HCT116 (cell line): ENCODE measurements at regions not wholly inside any gene's neighbourhood (a gene's known extent, or its start where the extent isn't known, plus 50 kb on each side); places are given as distances from the start of the nearest gene placed in this dataset.

Source experiments
- ATAC-seq: fragments of 200-7000 bp; cut with Tn5 transposase; 2 replicates; pipeline ENCODE4 v1.9.1; 2020; ENCODE audit warnings: mild to moderate bottlenecking, moderate library complexity
- BruUV-seq: library from RNA; stranded (reverse); fragments of 400-500 nt; replicated peaks from 2 replicates; lab custom pipeline; 2021; lab: Mats Ljungman, UMichigan
- CTCF ChIA-PET: fragments of 300-600 bp; sonication (Branson Sonifier 250); formaldehyde crosslinking; loops from one replicate; lab custom pipeline; 2021; ENCODE audit warnings: antibody characterized with exemption; lab: Charles Lee
- POLR2A ChIA-PET: fragments of 300-600, 350-600 bp; sonication (Branson Sonifier 250); formaldehyde crosslinking; loops from one replicate; lab custom pipeline; 2021; ENCODE audit warnings: antibody characterized with exemption; lab: Charles Lee
- RAD21 ChIA-PET, 2 experiments: fragments of 300-600 bp; sonication (Branson Sonifier 250); formaldehyde crosslinking; loops; one replicate each; lab custom pipeline; 2023; ENCODE audit warnings: low total read pairs in 2 of 2; ENCODE audit not compliant: uncharacterized antibody in 2 of 2, unreplicated experiment in 2 of 2, low non-redundant PET in 1 of 2; lab: Charles Lee
- DNase-seq: peaks from one replicate; pipeline ENCODE4 v3.0.0-alpha.2; 2010; ENCODE audit warnings: low read depth, low spot score
- H2AFZ ChIP-seq: fragments of 200-600 bp; shearing (Covaris generic), sonication (generic); 2 replicates; pipeline ENCODE4 v1.6.1; 2017; ENCODE audit warnings: low read depth, mixed run types, mixed read lengths, antibody characterized with exemption, low read length; ENCODE audit not compliant: poor library complexity, severe bottlenecking
- H3K27ac ChIP-seq: 2 replicates; pipeline ENCODE4 v1.5.1; 2012; ENCODE audit warnings: low read depth, low read length
- H3K27me3 ChIP-seq: fragments of 200-600 bp; sonication (generic); 2 replicates; pipeline ENCODE4 v1.6.1; 2016; ENCODE audit warnings: mixed run types, low read length, mixed read lengths; ENCODE audit not compliant: insufficient read depth
- H3K36me3 ChIP-seq, 2 experiments: fragments of 200-500 bp in 1 of 2; fragments of 200-600 bp in 1 of 2; sonication (Bioruptor generic) in 1 of 2; sonication (generic) in 1 of 2; 2 replicates each; pipeline versions ENCODE4 v1.5.1 to v1.6.1; 2014 to 2016; ENCODE audit warnings: low read length in 2 of 2, inconsistent platforms in 1 of 2, mixed read lengths in 1 of 2, mixed run types in 1 of 2; ENCODE audit not compliant: insufficient read depth in 2 of 2, control insufficient read depth in 1 of 2
- H3K4me1 ChIP-seq, 2 experiments: fragments of 200-600 bp in 1 of 2; sonication (generic) in 1 of 2; 2 replicates each; pipeline versions ENCODE4 v1.5.1 to v1.6.1; 2012 to 2017; ENCODE audit warnings: low read length in 2 of 2, inconsistent platforms in 1 of 2, mild to moderate bottlenecking in 1 of 2, mixed read lengths in 1 of 2, mixed run types in 1 of 2, moderate library complexity in 1 of 2; ENCODE audit not compliant: insufficient read depth in 2 of 2, control insufficient read depth in 1 of 2
- H3K4me2 ChIP-seq: fragments of 200-600 bp; sonication (generic); 2 replicates; pipeline ENCODE4 v1.6.1; 2017; ENCODE audit warnings: mixed run types, low read length, mixed read lengths
- H3K4me3 ChIP-seq, 2 experiments: fragments of 200-600 bp in 1 of 2; sonication (generic) in 1 of 2; replicated peaks in 1 of 2; 2 replicates each; pipeline ENCODE4 v1.5.1; 2011 to 2016; ENCODE audit warnings: low read length in 2 of 2, control low read depth in 1 of 2, low read depth in 1 of 2, mild to moderate bottlenecking in 1 of 2, mixed read lengths in 1 of 2, mixed run types in 1 of 2
- H3K79me2 ChIP-seq: fragments of 200-600 bp; sonication (generic); 2 replicates; pipeline ENCODE4 v1.6.1; 2017; ENCODE audit warnings: mild to moderate bottlenecking, mixed run types, low read length, moderate library complexity, mixed read lengths; ENCODE audit not compliant: insufficient read depth
- H3K9ac ChIP-seq: fragments of 200-600 bp; sonication (generic); 2 replicates; pipeline ENCODE4 v1.6.1; 2016; ENCODE audit warnings: low read length, mixed read lengths
- H3K9me2 ChIP-seq: fragments of 200-600 bp; sonication (generic), shearing (Covaris generic); 2 replicates; pipeline ENCODE4 v1.6.1; 2017; ENCODE audit warnings: mixed run types, mild to moderate bottlenecking, moderate library complexity; ENCODE audit not compliant: insufficient read depth
- H3K9me3 ChIP-seq, 2 experiments: fragments of 200-500 bp in 1 of 2; fragments of 200-600 bp in 1 of 2; sonication (Bioruptor generic) in 1 of 2; sonication (generic) in 1 of 2; 2 replicates each; pipeline ENCODE4 v1.6.1; 2014 to 2017; ENCODE audit warnings: low read length in 2 of 2, mixed read lengths in 2 of 2, inconsistent platforms in 1 of 2, low read depth in 1 of 2, mild to moderate bottlenecking in 1 of 2, mixed run types in 1 of 2, moderate library complexity in 1 of 2; ENCODE audit not compliant: control insufficient read depth in 1 of 2, insufficient read depth in 1 of 2
- H4K20me1 ChIP-seq: fragments of 200-600 bp; sonication (generic), shearing (Covaris generic); 2 replicates; pipeline ENCODE4 v1.6.1; 2017; ENCODE audit warnings: mixed run types, mild to moderate bottlenecking, moderate library complexity; ENCODE audit not compliant: insufficient read depth
- EZH2phosphoT487 ChIP-seq: fragments of 200-600 bp; IDR thresholded peaks from 2 replicates; pipeline ENCODE4 v1.6.1; 2018; ENCODE audit warnings: antibody characterized with exemption, borderline replicate concordance
- POLR2AphosphoS5 ChIP-seq: IDR thresholded peaks from 2 replicates; pipeline ENCODE4 v1.6.1; 2011; ENCODE audit warnings: mild to moderate bottlenecking, low read depth, low read length, moderate library complexity
- REST ChIP-seq: IDR thresholded peaks from 2 replicates; pipeline ENCODE4 v1.6.1; 2012; ENCODE audit warnings: low read depth
- ZFX ChIP-seq: fragments of 450-650 bp; IDR thresholded peaks from 2 replicates; pipeline ENCODE4 v1.6.1; 2017
- intact Hi-C: fragments of 100-400 bp; cut with micrococcal nuclease; formaldehyde crosslinking; loops from 2 replicates; pipeline ENCODE4 v1.10.0; 2022

DNA sequence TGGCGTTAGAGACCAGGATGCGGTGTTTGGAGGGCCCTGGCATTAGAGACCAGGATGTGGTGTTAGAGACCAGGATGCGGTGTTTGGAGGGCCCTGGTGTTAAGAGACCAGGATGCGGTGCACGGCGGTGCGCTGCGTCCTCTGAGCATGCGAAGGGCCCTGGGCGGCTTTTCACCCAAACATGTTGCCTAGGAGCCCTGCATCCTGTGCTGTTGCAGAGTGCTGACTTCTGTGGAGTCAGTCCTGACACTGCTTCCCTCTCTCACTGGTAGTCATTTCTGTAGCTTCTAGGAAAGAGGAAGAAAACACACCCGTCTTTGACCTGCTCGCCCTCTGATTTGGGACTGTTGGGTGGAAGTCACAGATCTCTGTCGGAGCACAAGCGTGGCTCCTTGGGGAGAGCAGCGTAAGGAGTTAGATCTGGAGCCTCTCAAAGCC, 141.2 kb downstream of the LAT start:
- ChIA-PET CTCF (no interaction called here), RAD21 (no interaction called here)

More for the DNA sequence above, 141.2 kb downstream of the LAT start:
- intact Hi-C loops = no loop called here
- Histone ChIP-seq H3K9me3 (no peaks in the 10 kb centered on the region), H3K79me2 (no peaks in the 10 kb centered on the region), H2AFZ (no peak overlapping the region), H3K27me3 (no peaks in the 10 kb centered on the region), H3K27ac (no peak overlapping the region), H4K20me1 (no peaks in the 10 kb centered on the region), H3K4me2 (no peak overlapping the region), H3K36me3 (no peaks in the 10 kb centered on the region), H3K9me2 (no peaks in the 10 kb centered on the region), H3K4me3 (no peak overlapping the region), H3K9ac (no peak overlapping the region)
- ATAC-seq (no peak), DNase-seq (no peak)
- POLR2A ChIA-PET = no interaction called here
- no peak for TF ChIP-seq EZH2phosphoT487
- no peak for TF ChIP-seq REST
- no peak for TF ChIP-seq ZFX
- no peak for TF ChIP-seq POLR2AphosphoS5
- TF ChIP-seq, all 23 proteins: peak for 0
- no TSS peak for BruUV-seq
- H3K4me1 ChIP-seq = no peaks in the 10 kb centered on the region
